Stimulated activated CD8-positive, alpha-beta memory T cell treated with anti-CD3 and anti-CD28 coated beads, Interleukin-7, amount 100 ng/mL, for 48 hours (primary cell): ENCODE measurements at regions not wholly inside any gene's neighbourhood (a gene's known extent, or its start where the extent isn't known, plus 50 kb on each side); places are given as distances from the start of the nearest gene placed in this dataset.

Experiments used
- DNase-seq, 2 donors: peaks; one replicate each; pipeline ENCODE4 v3.0.0-alpha.2; 2020; ENCODE audit warnings: low read depth in 1 of 2; ENCODE audit errors: extremely low read depth in 1 of 2

- DNase-seq = no peak
Measured at GRCh38 chr15:39061952-39062464, 497.4 kb upstream of the RASGRP1 start.

- no peak for DNase-seq
Measured at GRCh38 chr15:39066677-39067076, 502.1 kb upstream of the RASGRP1 start.

GRCh38 chr15:39074341-39074985 lies 506.4 kb upstream of the THBS1 start:
- DNase-seq = no peak

- no peak for DNase-seq
Measured at GRCh38 chr15:39075311-39075710, 505.6 kb upstream of the THBS1 start.

GRCh38 chr15:39075756-39076341 lies 505.0 kb upstream of the THBS1 start:
- no peak for DNase-seq

- no peak for DNase-seq
Measured at GRCh38 chr15:39078026-39078425, 502.9 kb upstream of the THBS1 start.

GRCh38 chr15:39079296-39079847 lies 501.5 kb upstream of the THBS1 start:
- DNase-seq = no peak

GRCh38 chr15:39083213-39083612 lies 497.7 kb upstream of the THBS1 start:
- DNase-seq = no peak

GRCh38 chr15:39084674-39085530 lies 496.0 kb upstream of the THBS1 start:
- DNase-seq = no peak

GRCh38 chr15:39086641-39087040 lies 494.2 kb upstream of the THBS1 start:
- DNase-seq = no peak

GRCh38 chr15:39088156-39088555 lies 492.7 kb upstream of the THBS1 start:
- no peak for DNase-seq

GRCh38 chr15:39092354-39092753 lies 488.5 kb upstream of the THBS1 start:
- DNase-seq = no peak

GRCh38 chr15:39092761-39093160 lies 488.1 kb upstream of the THBS1 start:
- DNase-seq = no peak

GRCh38 chr15:39094116-39094515 lies 486.8 kb upstream of the THBS1 start:
- DNase-seq = no peak

GRCh38 chr15:39095218-39095879 lies 485.5 kb upstream of the THBS1 start:
- DNase-seq = no peak

GRCh38 chr15:39096608-39097205 lies 484.2 kb upstream of the THBS1 start:
- DNase-seq = no peak

GRCh38 chr15:39099524-39099923 lies 481.4 kb upstream of the THBS1 start:
- DNase-seq = no peak

- no peak for DNase-seq
Measured at GRCh38 chr15:39100106-39100660, 480.7 kb upstream of the THBS1 start.

GRCh38 chr15:39102431-39102830 lies 478.4 kb upstream of the THBS1 start:
- no peak for DNase-seq

GRCh38 chr15:39106950-39107349 lies 473.9 kb upstream of the THBS1 start:
- DNase-seq = no peak
